CD8-positive, alpha-beta memory T cell (primary cell): ENCODE measurements at regions not wholly inside any gene's neighbourhood (a gene's known extent, or its start where the extent isn't known, plus 50 kb on each side); places are given as distances from the start of the nearest gene placed in this dataset.
"Not testable (repeated sequence)": the region's sequence is repeated elsewhere in the genome, so short reads cannot be mapped to it uniquely, and the experiment has no call there.

Source experiments
- CTCF ChIA-PET: fragments of 350-600 bp; sonication (Branson Sonifier 250); formaldehyde crosslinking; loops from one replicate; lab custom pipeline; 2021; ENCODE audit warnings: antibody characterized with exemption; lab: Charles Lee
- POLR2A ChIA-PET: fragments of 350-600 bp; sonication (Branson Sonifier 250); formaldehyde crosslinking; loops from one replicate; lab custom pipeline; 2021; ENCODE audit warnings: antibody characterized with exemption; lab: Charles Lee
- DNase-seq, 5 donors: peaks; one replicate each; pipeline versions ENCODE4 v3.0.0 to v3.0.0-alpha.2; 2020 to 2022; ENCODE audit warnings: mixed read lengths in 1 of 5
- H3K27ac ChIP-seq: one replicate; pipeline ENCODE4 v1.7.0; 2013; ENCODE audit warnings: low read depth, mild to moderate bottlenecking, low read length, moderate library complexity
- H3K27me3 ChIP-seq: 2 replicates; pipeline ENCODE4 v1.7.0; 2013; ENCODE audit warnings: low read length, mild to moderate bottlenecking; ENCODE audit not compliant: insufficient read depth, poor library complexity, severe bottlenecking
- H3K36me3 ChIP-seq: 2 replicates; pipeline ENCODE4 v1.7.0; 2013; ENCODE audit warnings: mild to moderate bottlenecking, low read length, moderate library complexity; ENCODE audit not compliant: insufficient read depth
- H3K4me1 ChIP-seq: 2 replicates; pipeline ENCODE4 v1.7.0; 2013; ENCODE audit warnings: mild to moderate bottlenecking, low read length, moderate library complexity; ENCODE audit not compliant: insufficient read depth
- H3K4me3 ChIP-seq: 2 replicates; pipeline ENCODE4 v1.7.0; 2013; ENCODE audit warnings: mild to moderate bottlenecking, low read length
- H3K9me3 ChIP-seq: 2 replicates; pipeline ENCODE4 v1.7.0; 2013; ENCODE audit warnings: mild to moderate bottlenecking, low read length
- H3K27ac Mint-ChIP-seq, 8 donors: one replicate each; pipeline ENCODE4 v1.8.0; 2020 to 2021; ENCODE audit warnings: mixed read lengths in 8 of 8, mild to moderate bottlenecking in 6 of 8, inconsistent platforms in 3 of 8, moderate library complexity in 3 of 8
- H3K27me3 Mint-ChIP-seq, 2 donors: one replicate each; pipeline ENCODE4 v1.8.0; 2020 to 2021; ENCODE audit warnings: mixed read lengths in 2 of 2, mild to moderate bottlenecking in 1 of 2, moderate library complexity in 1 of 2
- H3K36me3 Mint-ChIP-seq, 3 donors: one replicate each; pipeline ENCODE4 v1.8.0; 2020 to 2021; ENCODE audit warnings: mixed read lengths in 3 of 3, inconsistent platforms in 1 of 3, mild to moderate bottlenecking in 1 of 3
- H3K4me1 Mint-ChIP-seq, 3 donors: one replicate each; pipeline ENCODE4 v1.8.0; 2020 to 2021; ENCODE audit warnings: mixed read lengths in 3 of 3, inconsistent platforms in 1 of 3, mild to moderate bottlenecking in 1 of 3
- H3K4me3 Mint-ChIP-seq, 7 donors: one replicate each; pipeline ENCODE4 v1.8.0; 2020 to 2021; ENCODE audit warnings: mixed read lengths in 7 of 7, mild to moderate bottlenecking in 6 of 7, moderate library complexity in 4 of 7, inconsistent platforms in 2 of 7
- H3K9me3 Mint-ChIP-seq, 5 donors: one replicate each; pipeline ENCODE4 v1.8.0; 2020 to 2022; ENCODE audit warnings: mixed read lengths in 5 of 5, mild to moderate bottlenecking in 3 of 5, moderate library complexity in 2 of 5, inconsistent platforms in 1 of 5

- Histone ChIP-seq H3K4me3 (no peak overlapping the region), H3K27ac (no peak overlapping the region), H3K36me3 (no peaks in the 10 kb centered on the region), H3K27me3 (no peaks in the 10 kb centered on the region), H3K9me3 (no peaks in the 10 kb centered on the region), H3K4me1 (no peaks in the 10 kb centered on the region)
- no peak for DNase-seq
- POLR2A ChIA-PET, result no interaction called here
- no peaks in the 10 kb centered on the region for H3K36me3 Mint-ChIP-seq
- H3K27me3 Mint-ChIP-seq, result peaks cover 0 to 5% of the 10 kb centered on the region in 2 donors
- no peaks in the 10 kb centered on the region for H3K4me1 Mint-ChIP-seq
- CTCF ChIA-PET, result no interaction called here
- H3K4me3 Mint-ChIP-seq, result no peak overlapping the region
- no peak overlapping the region for H3K27ac Mint-ChIP-seq
- peaks cover 0 to 5% (median 0%) of the 10 kb centered on the region in 5 donors for H3K9me3 Mint-ChIP-seq
Measured at GRCh38 chr1:214747050-214747635, 144.1 kb downstream of the CENPF start.

DNA sequence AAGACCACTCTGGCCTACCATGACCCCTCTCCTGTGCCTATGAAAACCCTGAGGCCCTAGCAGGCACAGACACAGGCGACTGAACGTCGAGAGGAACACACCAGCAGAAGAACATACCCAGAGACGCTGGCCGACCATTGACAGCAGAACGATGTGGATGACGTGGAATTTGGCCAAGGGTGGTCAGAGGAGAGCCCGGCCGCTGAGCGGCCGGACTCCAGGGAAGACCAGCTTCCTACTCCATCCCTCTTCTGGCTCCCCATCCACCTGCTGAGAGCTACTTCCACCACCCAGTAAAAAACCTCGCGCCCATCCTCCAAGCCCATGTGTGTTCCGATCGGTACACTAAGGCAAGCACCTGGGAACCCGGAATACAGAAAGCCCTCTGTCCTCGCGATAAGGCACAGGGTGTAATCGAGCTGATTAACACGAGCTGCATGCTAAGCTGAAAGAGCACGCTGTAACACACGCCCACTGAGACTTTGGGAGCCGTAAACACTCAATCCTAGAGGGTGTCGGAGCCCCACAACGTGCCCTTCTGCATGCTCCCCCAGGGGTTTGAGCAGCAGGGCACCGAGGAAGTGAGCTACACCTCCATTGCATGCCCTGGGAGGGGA lies 150.3 kb downstream of the CENPF start:
- CTCF ChIA-PET, result no interaction called here

DNA sequence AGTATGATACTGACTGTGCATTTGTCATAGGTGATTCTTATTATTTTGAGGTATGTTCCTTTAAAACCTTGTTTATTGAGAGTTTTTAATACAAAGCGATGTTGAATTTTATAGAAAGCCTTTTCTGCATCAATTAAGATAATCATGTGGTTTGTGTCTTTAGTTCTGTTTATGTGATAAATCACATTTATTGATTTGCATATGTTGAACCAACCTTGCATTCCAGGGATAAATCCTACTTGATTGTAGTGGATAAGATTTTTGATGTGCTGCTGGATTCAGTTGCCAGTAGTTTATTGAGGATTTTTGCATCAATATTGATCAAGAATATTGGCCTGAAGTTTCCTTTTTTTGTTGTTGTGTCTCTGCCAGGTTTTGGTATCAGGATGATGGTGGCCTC lies 158.0 kb downstream of the CENPF start:
- Mint-ChIP-seq H3K4me3 (no peak overlapping the region), H3K4me1 (no peaks in the 10 kb centered on the region), H3K9me3 (peaks cover 24 to 52% (median 51%) of the 10 kb centered on the region in 5 donors), H3K27me3 (peaks cover 0 to 2% of the 10 kb centered on the region in 2 donors), H3K27ac (no peak overlapping the region), H3K36me3 (no peaks in the 10 kb centered on the region)
- Histone ChIP-seq H3K36me3 (no peaks in the 10 kb centered on the region), H3K27me3 (no peaks in the 10 kb centered on the region), H3K27ac (no peak overlapping the region), H3K4me1 (no peaks in the 10 kb centered on the region), H3K9me3 (no peaks in the 10 kb centered on the region), H3K4me3 (no peak overlapping the region)
- POLR2A ChIA-PET, result no interaction called here
- DNase-seq, result no peak
- CTCF ChIA-PET, result no interaction called here

More for the DNA sequence above, 150.3 kb downstream of the CENPF start:
- no peak overlapping the region for H3K27ac ChIP-seq
- Mint-ChIP-seq H3K36me3 (no peaks in the 10 kb centered on the region), H3K9me3 (peaks cover 0 to 10% (median 5%) of the 10 kb centered on the region in 5 donors), H3K4me3 (no peak overlapping the region), H3K27me3 (peaks cover 0 to 6% of the 10 kb centered on the region in 2 donors), H3K27ac (no peak overlapping the region), H3K4me1 (no peaks in the 10 kb centered on the region)
- POLR2A ChIA-PET, result no interaction called here
- no peaks in the 10 kb centered on the region for H3K36me3 ChIP-seq
- no peak overlapping the region for H3K4me3 ChIP-seq
- H3K27me3 ChIP-seq, result no peaks in the 10 kb centered on the region
- no peaks in the 10 kb centered on the region for H3K4me1 ChIP-seq
- no peak for DNase-seq
- no peaks in the 10 kb centered on the region for H3K9me3 ChIP-seq

DNA sequence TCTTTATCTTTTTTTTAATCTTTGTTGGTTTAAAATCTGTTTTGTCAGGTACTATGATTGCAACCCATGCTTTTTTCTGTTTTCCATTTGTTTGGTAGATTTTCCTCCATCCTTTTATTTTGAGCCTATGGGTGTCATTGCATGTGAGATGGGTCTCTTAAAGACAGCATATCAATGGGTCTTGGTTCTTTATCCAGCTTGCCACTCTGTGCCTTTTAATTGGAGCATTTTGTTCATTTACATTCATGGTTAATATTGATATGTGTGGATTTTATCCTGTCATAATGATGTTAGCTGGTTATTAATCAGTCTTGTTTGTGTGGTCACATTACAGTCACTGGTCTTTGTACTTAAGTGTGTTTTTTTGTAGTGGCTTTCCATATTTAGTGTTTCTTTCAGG lies 159.9 kb downstream of the CENPF start:
- Mint-ChIP-seq H3K4me1 (no peaks in the 10 kb centered on the region), H3K27ac (no peak overlapping the region), H3K9me3 (peaks cover 24 to 52% (median 45%) of the 10 kb centered on the region in 5 donors)

DNA sequence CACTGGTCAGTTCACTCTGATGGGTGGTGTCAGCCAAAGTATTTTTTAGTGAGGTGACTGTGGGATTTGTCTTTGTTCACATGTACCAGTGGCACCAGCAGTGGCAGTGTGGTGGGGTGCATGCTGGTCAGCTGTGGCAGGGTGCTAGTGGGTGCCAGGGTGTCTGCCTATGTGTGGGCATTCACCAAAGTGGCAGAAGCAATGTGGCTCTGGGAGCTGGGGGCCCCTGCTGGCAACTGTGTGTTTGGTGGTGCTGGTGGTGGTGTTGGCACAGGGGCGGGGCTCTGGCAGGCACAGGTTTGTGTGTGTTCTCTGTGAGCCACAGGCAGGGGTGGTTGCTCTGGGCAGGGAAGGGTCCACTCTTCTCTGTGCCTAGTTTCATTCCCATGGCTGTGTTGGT lies 161.5 kb downstream of the CENPF start:
- Histone ChIP-seq H3K4me3 (no peak overlapping the region), H3K27ac (no peak overlapping the region), H3K9me3 (no peaks in the 10 kb centered on the region), H3K4me1 (no peaks in the 10 kb centered on the region), H3K27me3 (no peaks in the 10 kb centered on the region), H3K36me3 (no peaks in the 10 kb centered on the region)
- CTCF ChIA-PET, result no interaction called here
- H3K27me3 Mint-ChIP-seq, result peaks cover 0 to 3% of the 10 kb centered on the region in 2 donors
- no peaks in the 10 kb centered on the region for H3K4me1 Mint-ChIP-seq
- no peak for DNase-seq
- peaks cover 24 to 55% (median 46%) of the 10 kb centered on the region in 5 donors for H3K9me3 Mint-ChIP-seq
- POLR2A ChIA-PET, result no interaction called here
- no peak overlapping the region for H3K27ac Mint-ChIP-seq
- H3K36me3 Mint-ChIP-seq, result no peaks in the 10 kb centered on the region
- H3K4me3 Mint-ChIP-seq, result no peak overlapping the region

More for the DNA sequence above, 159.9 kb downstream of the CENPF start:
- H3K27me3 Mint-ChIP-seq, result peaks cover 0 to 3% of the 10 kb centered on the region in 2 donors
- ChIA-PET POLR2A (no interaction called here), CTCF (no interaction called here)
- DNase-seq, result no peak
- Histone ChIP-seq H3K4me3 (no peak overlapping the region), H3K27ac (no peak overlapping the region), H3K9me3 (no peaks in the 10 kb centered on the region), H3K36me3 (no peaks in the 10 kb centered on the region), H3K27me3 (no peaks in the 10 kb centered on the region), H3K4me1 (no peaks in the 10 kb centered on the region)
- H3K36me3 Mint-ChIP-seq, result no peaks in the 10 kb centered on the region
- H3K4me3 Mint-ChIP-seq, result no peak overlapping the region

DNA sequence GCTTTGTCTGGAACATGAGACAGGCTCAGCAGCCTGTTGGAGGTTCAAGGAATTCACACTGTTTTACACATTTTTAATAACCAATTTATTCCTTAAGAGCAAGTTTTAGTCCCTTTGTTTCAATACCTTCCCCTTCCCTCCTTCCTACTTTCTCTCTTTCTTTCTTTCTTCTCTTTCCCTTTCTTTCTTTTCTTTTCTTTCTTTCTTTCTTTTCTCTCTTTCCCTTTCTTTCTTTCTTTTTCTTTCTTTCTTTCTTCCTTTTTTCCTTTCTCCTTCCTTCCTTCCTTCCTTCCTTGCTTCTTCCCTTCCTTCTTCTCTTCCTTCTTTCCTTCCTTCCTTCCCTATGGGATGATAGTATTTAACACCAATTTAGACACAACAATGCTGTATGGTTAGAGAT lies 164.2 kb downstream of the CENPF start:
- CTCF ChIA-PET, result no interaction called here
- H3K27me3 ChIP-seq, result no peaks in the 10 kb centered on the region

GRCh38 chr1:214769666-214770065 lies 166.7 kb downstream of the CENPF start:
- H3K4me3 ChIP-seq, H3K27ac Mint-ChIP-seq, H3K27me3 ChIP-seq, H3K9me3 ChIP-seq, CTCF ChIA-PET, H3K4me1 ChIP-seq, H3K27ac ChIP-seq, H3K4me1 Mint-ChIP-seq, H3K36me3 Mint-ChIP-seq, H3K4me3 Mint-ChIP-seq, H3K36me3 ChIP-seq, DNase-seq, H3K27me3 Mint-ChIP-seq, POLR2A ChIA-PET: not testable (repeated sequence)
- peaks cover 3 to 14% (median 4%) of the 10 kb centered on the region in 5 donors for H3K9me3 Mint-ChIP-seq

More for the DNA sequence above, 164.2 kb downstream of the CENPF start:
- no peaks in the 10 kb centered on the region for H3K9me3 ChIP-seq
- H3K27ac ChIP-seq, result no peak overlapping the region
- H3K9me3 Mint-ChIP-seq, result peaks cover 14 to 33% (median 23%) of the 10 kb centered on the region in 5 donors
- H3K4me1 ChIP-seq, result no peaks in the 10 kb centered on the region
- no peak overlapping the region for H3K27ac Mint-ChIP-seq
- H3K4me3 Mint-ChIP-seq, result no peak overlapping the region
- peaks cover 0 to 3% of the 10 kb centered on the region in 2 donors for H3K27me3 Mint-ChIP-seq
- H3K36me3 ChIP-seq, result no peaks in the 10 kb centered on the region
- POLR2A ChIA-PET, result no interaction called here
- no peak overlapping the region for H3K4me3 ChIP-seq
- H3K36me3 Mint-ChIP-seq, result no peaks in the 10 kb centered on the region
- no peaks in the 10 kb centered on the region for H3K4me1 Mint-ChIP-seq
- DNase-seq, result no peak

DNA sequence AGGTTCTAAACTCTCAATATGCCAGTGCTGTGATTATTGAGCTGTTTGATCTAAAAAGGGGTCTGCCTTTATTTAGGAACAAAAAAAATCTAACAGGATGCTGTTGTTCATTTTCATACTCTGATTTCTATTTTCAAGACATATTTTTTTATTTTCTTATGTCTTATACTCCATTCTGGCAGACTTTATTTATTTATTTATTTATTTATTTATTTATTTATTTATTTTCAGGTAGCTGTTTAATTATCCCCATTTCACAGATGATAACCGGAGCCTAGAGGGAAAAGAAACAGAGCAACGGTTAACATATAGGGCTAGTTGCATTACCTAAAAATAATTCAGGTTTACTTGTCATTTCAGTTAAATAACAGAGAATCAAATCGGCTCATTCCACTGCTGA lies 174.4 kb downstream of the CENPF start:
- H3K36me3 Mint-ChIP-seq, result no peaks in the 10 kb centered on the region
- no peak overlapping the region for H3K4me3 Mint-ChIP-seq
- H3K4me1 ChIP-seq, result no peaks in the 10 kb centered on the region
- no peak for DNase-seq
- no peaks in the 10 kb centered on the region for H3K36me3 ChIP-seq
- H3K4me1 Mint-ChIP-seq, result no peaks in the 10 kb centered on the region
- H3K27me3 Mint-ChIP-seq, result peaks cover 0 to 1% of the 10 kb centered on the region in 2 donors
- H3K4me3 ChIP-seq, result no peak overlapping the region
- no peak overlapping the region for H3K27ac ChIP-seq
- no peaks in the 10 kb centered on the region for H3K27me3 ChIP-seq
- no peaks in the 10 kb centered on the region for H3K9me3 ChIP-seq
- H3K9me3 Mint-ChIP-seq, result peaks cover 0 to 5% (median 0%) of the 10 kb centered on the region in 5 donors
- ChIA-PET POLR2A (no interaction called here), CTCF (no interaction called here)
- H3K27ac Mint-ChIP-seq, result no peak overlapping the region
